SK-N-SH treated with all-trans-retinoic acid at 6 μM for 48 hours (cell line): ENCODE measurements at regions not wholly inside any gene's neighbourhood (a gene's known extent, or its start where the extent isn't known, plus 50 kb on each side); places are given as distances from the start of the nearest gene placed in this dataset.

Source experiments
- ARNTL ChIP-seq: fragments of 450-650 bp; formaldehyde crosslinking; IDR thresholded peaks from 2 replicates; pipeline ENCODE4 v1.5.0; 2020; ENCODE audit warnings: low read depth, mild to moderate bottlenecking, moderate library complexity, borderline replicate concordance
- BACH2 ChIP-seq: fragments of 250-450 bp; sonication (Bioruptor Pico); IDR thresholded peaks from 2 replicates; pipeline ENCODE4 v1.9.0; 2021; ENCODE audit warnings: mild to moderate bottlenecking, borderline replicate concordance
- ESRRG ChIP-seq: fragments of 250-450 bp; sonication (Bioruptor Pico); IDR thresholded peaks from 2 replicates; pipeline ENCODE4 v1.6.1; 2021; ENCODE audit warnings: mild to moderate bottlenecking
- GLIS3 ChIP-seq: fragments of 250-450 bp; sonication (Bioruptor Pico); IDR thresholded peaks from 2 replicates; pipeline ENCODE4 v1.5.0; 2020; ENCODE audit warnings: mild to moderate bottlenecking, moderate library complexity
- ISL1 ChIP-seq: fragments of 250-450 bp; sonication (Bioruptor Pico); IDR thresholded peaks from 2 replicates; pipeline ENCODE4 v2.1.2; 2022; ENCODE audit warnings: mild to moderate bottlenecking, moderate library complexity
- PPARA ChIP-seq: fragments of 250-450 bp; sonication (Bioruptor Pico); IDR thresholded peaks from 2 replicates; pipeline ENCODE4 v1.5.0; 2020; ENCODE audit warnings: mild to moderate bottlenecking, borderline replicate concordance
- RARB ChIP-seq: fragments of 250-450 bp; sonication (Bioruptor Pico); IDR thresholded peaks from 2 replicates; pipeline ENCODE4 v1.8.0; 2021; ENCODE audit warnings: mild to moderate bottlenecking, moderate library complexity
- SNAI2 ChIP-seq: fragments of 250-450 bp; sonication (Bioruptor Pico); IDR thresholded peaks from 2 replicates; pipeline ENCODE4 v1.5.0; 2020; ENCODE audit warnings: mild to moderate bottlenecking, moderate library complexity
- ZFP3 ChIP-seq: fragments of 250-450 bp; sonication (Bioruptor Pico); IDR thresholded peaks from 2 replicates; pipeline ENCODE4 v1.5.0; 2020; ENCODE audit warnings: mild to moderate bottlenecking, moderate library complexity
- ZFP30 ChIP-seq: fragments of 450-650 bp; formaldehyde crosslinking; IDR thresholded peaks from 2 replicates; pipeline ENCODE4 v1.5.0; 2022; ENCODE audit warnings: mild to moderate bottlenecking, moderate library complexity
- ZNF70 ChIP-seq: fragments of 450-650 bp; formaldehyde crosslinking; IDR thresholded peaks from 2 replicates; pipeline ENCODE4 v1.5.0; 2020; ENCODE audit warnings: mild to moderate bottlenecking, moderate library complexity
- ZNF8 ChIP-seq: fragments of 450-650 bp; formaldehyde crosslinking; IDR thresholded peaks from 2 replicates; pipeline ENCODE4 v1.5.0; 2020; ENCODE audit warnings: mild to moderate bottlenecking, moderate library complexity
- TF ChIP-seq, protein P1 (sequence below): fragments of 250-450 bp; sonication (Bioruptor Pico); IDR thresholded peaks from 2 replicates; pipeline ENCODE4 v1.5.1; 2021; ENCODE audit warnings: mild to moderate bottlenecking, moderate library complexity
- TF ChIP-seq, protein P2 (sequence below): fragments of 250-450 bp; sonication (Bioruptor Pico); IDR thresholded peaks from 2 replicates; pipeline ENCODE4 v1.8.0; 2020; ENCODE audit warnings: mild to moderate bottlenecking, moderate library complexity, borderline replicate concordance

DNA sequence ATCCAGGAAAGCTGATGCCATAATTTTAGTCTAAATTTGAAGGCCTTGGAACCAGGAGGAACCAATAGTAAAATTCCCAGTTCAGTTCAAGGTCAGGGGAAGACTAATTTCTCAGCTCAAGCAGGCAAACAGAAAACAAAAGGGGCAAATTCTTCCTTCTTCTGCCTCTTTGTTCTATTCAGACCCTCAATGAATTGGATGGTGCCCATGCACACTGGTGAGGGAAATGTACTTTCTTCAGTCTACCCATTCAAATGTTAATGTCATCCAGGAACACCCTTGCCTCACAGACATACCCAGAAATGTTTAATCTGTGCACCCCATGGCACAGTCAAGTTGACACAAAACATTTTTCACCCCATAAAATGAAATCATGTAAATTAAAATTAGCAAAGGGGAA, 1851.2 kb upstream of the ADGRL3 start:
- TF ChIP-seq ESRRG (CRISPR knock-in tag): no peak
- TF ChIP-seq, protein P1, sequence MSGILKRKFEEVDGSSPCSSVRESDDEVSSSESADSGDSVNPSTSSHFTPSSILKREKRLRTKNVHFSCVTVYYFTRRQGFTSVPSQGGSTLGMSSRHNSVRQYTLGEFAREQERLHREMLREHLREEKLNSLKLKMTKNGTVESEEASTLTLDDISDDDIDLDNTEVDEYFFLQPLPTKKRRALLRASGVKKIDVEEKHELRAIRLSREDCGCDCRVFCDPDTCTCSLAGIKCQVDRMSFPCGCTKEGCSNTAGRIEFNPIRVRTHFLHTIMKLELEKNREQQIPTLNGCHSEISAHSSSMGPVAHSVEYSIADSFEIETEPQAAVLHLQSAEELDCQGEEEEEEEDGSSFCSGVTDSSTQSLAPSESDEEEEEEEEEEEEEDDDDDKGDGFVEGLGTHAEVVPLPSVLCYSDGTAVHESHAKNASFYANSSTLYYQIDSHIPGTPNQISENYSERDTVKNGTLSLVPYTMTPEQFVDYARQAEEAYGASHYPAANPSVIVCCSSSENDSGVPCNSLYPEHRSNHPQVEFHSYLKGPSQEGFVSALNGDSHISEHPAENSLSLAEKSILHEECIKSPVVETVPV: no peak
- no peak for TF ChIP-seq ZNF8 (CRISPR knock-in tag)
- TF ChIP-seq ZFP30 (CRISPR knock-in tag): no peak
- TF ChIP-seq PPARA: no peak
- no peak for TF ChIP-seq ISL1 (CRISPR knock-in tag)
- no peak for TF ChIP-seq GLIS3 (CRISPR knock-in tag)
- TF ChIP-seq BACH2 (CRISPR knock-in tag): no peak
- TF ChIP-seq SNAI2 (CRISPR knock-in tag): no peak
- TF ChIP-seq ZNF70 (CRISPR knock-in tag): no peak
- TF ChIP-seq, protein P2, sequence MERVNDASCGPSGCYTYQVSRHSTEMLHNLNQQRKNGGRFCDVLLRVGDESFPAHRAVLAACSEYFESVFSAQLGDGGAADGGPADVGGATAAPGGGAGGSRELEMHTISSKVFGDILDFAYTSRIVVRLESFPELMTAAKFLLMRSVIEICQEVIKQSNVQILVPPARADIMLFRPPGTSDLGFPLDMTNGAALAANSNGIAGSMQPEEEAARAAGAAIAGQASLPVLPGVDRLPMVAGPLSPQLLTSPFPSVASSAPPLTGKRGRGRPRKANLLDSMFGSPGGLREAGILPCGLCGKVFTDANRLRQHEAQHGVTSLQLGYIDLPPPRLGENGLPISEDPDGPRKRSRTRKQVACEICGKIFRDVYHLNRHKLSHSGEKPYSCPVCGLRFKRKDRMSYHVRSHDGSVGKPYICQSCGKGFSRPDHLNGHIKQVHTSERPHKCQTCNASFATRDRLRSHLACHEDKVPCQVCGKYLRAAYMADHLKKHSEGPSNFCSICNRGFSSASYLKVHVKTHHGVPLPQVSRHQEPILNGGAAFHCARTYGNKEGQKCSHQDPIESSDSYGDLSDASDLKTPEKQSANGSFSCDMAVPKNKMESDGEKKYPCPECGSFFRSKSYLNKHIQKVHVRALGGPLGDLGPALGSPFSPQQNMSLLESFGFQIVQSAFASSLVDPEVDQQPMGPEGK (CRISPR knock-in tag): no peak
- no peak for TF ChIP-seq ARNTL (CRISPR knock-in tag)
- TF ChIP-seq RARB (CRISPR knock-in tag): no peak
- no peak for TF ChIP-seq ZFP3 (CRISPR knock-in tag)
